ENCODE measurements at regions not wholly inside any gene's neighbourhood (a gene's known extent, or its start where the extent isn't known, plus 50 kb on each side); places are given as distances from the start of the nearest gene placed in this dataset.
"Not testable (repeated sequence)": the region's sequence is repeated elsewhere in the genome, so short reads cannot be mapped to it uniquely, and the experiment has no call there.

GRCh38 chr5:113713051-113713450, 199.6 kb downstream of the YTHDC2 start:
- no peak for TF ChIP-seq EZH2 (IDR thresholded peaks at IDR 0.05; ENCODE audit: borderline replicate concordance, insufficient read depth, low read depth, low read length, poor library complexity, severe bottlenecking)
- TF ChIP-seq CTCF (IDR thresholded peaks at IDR 0.05), result no peak
- POLR2A ChIA-PET, result no interaction called here
- H3K27ac Mint-ChIP-seq, result no peak overlapping the region
- H2AFZ ChIP-seq (ENCODE audit: insufficient read depth, low read depth, low read length, poor library complexity, severe bottlenecking), result no peak overlapping the region
- WGBS (ENCODE audit: insufficient coverage), result no CpG with 5 or more reads among the region's 1 CpG
- H3K4me3 Mint-ChIP-seq, result no peak overlapping the region
- CTCF ChIA-PET, result no interaction called here
- H3K27ac ChIP-seq (ENCODE audit: low read length in 2 of 2), result no peak overlapping the region
- no peaks in the 10 kb centered on the region for H3K4me1 ChIP-seq (ENCODE audit: control insufficient read depth in 2 of 2, insufficient read depth in 2 of 2, low read length in 2 of 2)
- H4K20me1 ChIP-seq (ENCODE audit: control insufficient read depth, insufficient read depth, low read length, poor library complexity, severe bottlenecking), result no peaks in the 10 kb centered on the region
- H3K36me3 ChIP-seq (replicated peaks in 1 of 2; ENCODE audit: control extremely low read depth in 1 of 2, control insufficient read depth in 1 of 2, extremely low read depth in 1 of 2, insufficient read depth in 2 of 2, low read length in 1 of 2), result no peaks in the 10 kb centered on the region
- H3K9ac ChIP-seq (ENCODE audit: low read length), result no peak overlapping the region
- H3K27me3 Mint-ChIP-seq, result peaks cover 3% of the 10 kb centered on the region
- intact Hi-C loops (cut with micrococcal nuclease), result no loop called here
- no peaks in the 10 kb centered on the region for H3K27me3 ChIP-seq (replicated peaks in 1 of 4; ENCODE audit: control extremely low read depth in 1 of 4, control insufficient read depth in 3 of 4, insufficient read depth in 4 of 4, low read length in 3 of 4)
- no peak for DNase-seq
- H3K4me1 Mint-ChIP-seq, result no peaks in the 10 kb centered on the region
- peaks cover 0 to 5% (median 3%) of the 10 kb centered on the region in 3 donors for H3K9me3 ChIP-seq (ENCODE audit: control extremely low read depth in 1 of 3, control insufficient read depth in 2 of 3, insufficient read depth in 1 of 3, low read length in 2 of 3)
- H3K4me2 ChIP-seq (replicated peaks; ENCODE audit: low read depth, low read length, poor library complexity, severe bottlenecking), result no peak overlapping the region
- H3K9me3 Mint-ChIP-seq (ENCODE audit: insufficient read depth), result peaks cover 18% of the 10 kb centered on the region
- H3K79me2 ChIP-seq (ENCODE audit: control insufficient read depth, insufficient read depth, low read length), result no peaks in the 10 kb centered on the region
- ATAC-seq (ENCODE audit: low read depth), result no peak
- H3K4me3 ChIP-seq (ENCODE audit: control extremely low read depth in 1 of 5, extremely low read depth in 1 of 5, insufficient read depth in 1 of 5, low read depth in 2 of 5, low read length in 4 of 5), result no peak overlapping the region

- peaks cover 22% of the 10 kb centered on the region for H3K9me3 Mint-ChIP-seq (ENCODE audit: insufficient read depth)
Measured at GRCh38 chr5:113715921-113716320, 202.4 kb downstream of the YTHDC2 start.

More at GRCh38 chr5:113715921-113716320, 202.4 kb downstream of the YTHDC2 start:
- POLR2A ChIA-PET; H3K27ac ChIP-seq (ENCODE audit: low read length in 2 of 2); CTCF ChIA-PET; H3K4me3 ChIP-seq (ENCODE audit: control extremely low read depth in 1 of 5, extremely low read depth in 1 of 5, insufficient read depth in 1 of 5, low read depth in 2 of 5, low read length in 4 of 5); intact Hi-C loops (cut with micrococcal nuclease); H3K4me3 Mint-ChIP-seq; H3K9ac ChIP-seq (ENCODE audit: low read length); H3K27ac Mint-ChIP-seq; H3K4me1 Mint-ChIP-seq; H3K9me3 ChIP-seq (ENCODE audit: control extremely low read depth in 1 of 3, control insufficient read depth in 2 of 3, insufficient read depth in 1 of 3, low read length in 2 of 3); H3K27me3 ChIP-seq (replicated peaks in 1 of 4; ENCODE audit: control extremely low read depth in 1 of 4, control insufficient read depth in 3 of 4, insufficient read depth in 4 of 4, low read length in 3 of 4); H4K20me1 ChIP-seq (ENCODE audit: control insufficient read depth, insufficient read depth, low read length, poor library complexity, severe bottlenecking); H3K36me3 ChIP-seq (replicated peaks in 1 of 2; ENCODE audit: control extremely low read depth in 1 of 2, control insufficient read depth in 1 of 2, extremely low read depth in 1 of 2, insufficient read depth in 2 of 2, low read length in 1 of 2); H3K27me3 Mint-ChIP-seq; H3K79me2 ChIP-seq (ENCODE audit: control insufficient read depth, insufficient read depth, low read length); ATAC-seq (ENCODE audit: low read depth); DNase-seq; H3K4me1 ChIP-seq (ENCODE audit: control insufficient read depth in 2 of 2, insufficient read depth in 2 of 2, low read length in 2 of 2); H2AFZ ChIP-seq (ENCODE audit: insufficient read depth, low read depth, low read length, poor library complexity, severe bottlenecking); H3K4me2 ChIP-seq (replicated peaks; ENCODE audit: low read depth, low read length, poor library complexity, severe bottlenecking): not testable (repeated sequence)
- WGBS (ENCODE audit: insufficient coverage), result no CpG with 5 or more reads among the region's 2 CpGs

Measured in B cell (primary cell).